ENCODE measurements at regions not wholly inside any gene's neighbourhood (a gene's known extent, or its start where the extent isn't known, plus 50 kb on each side); places are given as distances from the start of the nearest gene placed in this dataset.

GRCh38 chr1:95582191-95582590 is 348.2 kb downstream of the RWDD3 start:
- Mint-ChIP-seq H3K4me1 (ENCODE audit: low read depth) (no peaks in the 10 kb centered on the region), H3K27ac (no peak overlapping the region), H3K36me3 (ENCODE audit: low read depth) (no peaks in the 10 kb centered on the region), H3K4me3 (no peak overlapping the region), H3K9me3 (peaks cover 3% of the 10 kb centered on the region), H3K27me3 (ENCODE audit: low read depth) (no peaks in the 10 kb centered on the region)
- no peak for DNase-seq (ENCODE audit: low spot score)

GRCh38 chr1:95582746-95583145 is 348.7 kb downstream of the RWDD3 start:
- H3K4me1 Mint-ChIP-seq (ENCODE audit: low read depth), result no peaks in the 10 kb centered on the region
- H3K36me3 Mint-ChIP-seq (ENCODE audit: low read depth), result no peaks in the 10 kb centered on the region
- no peak for DNase-seq (ENCODE audit: low spot score)
- no peaks in the 10 kb centered on the region for H3K27me3 Mint-ChIP-seq (ENCODE audit: low read depth)
- H3K27ac Mint-ChIP-seq, result no peak overlapping the region
- H3K4me3 Mint-ChIP-seq, result no peak overlapping the region
- peaks cover 3% of the 10 kb centered on the region for H3K9me3 Mint-ChIP-seq

GRCh38 chr1:95583661-95584210 is 349.7 kb downstream of the RWDD3 start:
- H3K4me3 Mint-ChIP-seq, result no peak overlapping the region
- no peaks in the 10 kb centered on the region for H3K4me1 Mint-ChIP-seq (ENCODE audit: low read depth)
- peaks cover 3% of the 10 kb centered on the region for H3K9me3 Mint-ChIP-seq
- no peak for DNase-seq (ENCODE audit: low spot score)
- no peaks in the 10 kb centered on the region for H3K27me3 Mint-ChIP-seq (ENCODE audit: low read depth)
- no peak overlapping the region for H3K27ac Mint-ChIP-seq
- no peaks in the 10 kb centered on the region for H3K36me3 Mint-ChIP-seq (ENCODE audit: low read depth)

- no peaks in the 10 kb centered on the region for H3K4me1 Mint-ChIP-seq (ENCODE audit: low read depth)
- H3K27me3 Mint-ChIP-seq (ENCODE audit: low read depth), result no peaks in the 10 kb centered on the region
- no peak for DNase-seq (ENCODE audit: low spot score)
Observed at GRCh38 chr1:95584315-95584714, 350.3 kb downstream of the RWDD3 start.

GRCh38 chr1:95604771-95605170 is 370.8 kb downstream of the RWDD3 start:
- Mint-ChIP-seq H3K27me3 (ENCODE audit: low read depth) (no peaks in the 10 kb centered on the region), H3K36me3 (ENCODE audit: low read depth) (no peaks in the 10 kb centered on the region), H3K27ac (no peak overlapping the region), H3K4me1 (ENCODE audit: low read depth) (no peaks in the 10 kb centered on the region), H3K9me3 (peaks cover 4% of the 10 kb centered on the region), H3K4me3 (no peak overlapping the region)
- DNase-seq (ENCODE audit: low spot score), result no peak

More at GRCh38 chr1:95584315-95584714, 350.3 kb downstream of the RWDD3 start:
- H3K4me3 Mint-ChIP-seq, result no peak overlapping the region
- no peak overlapping the region for H3K27ac Mint-ChIP-seq
- peaks cover 4% of the 10 kb centered on the region for H3K9me3 Mint-ChIP-seq
- H3K36me3 Mint-ChIP-seq (ENCODE audit: low read depth), result no peaks in the 10 kb centered on the region

- Mint-ChIP-seq H3K27ac (no peak overlapping the region), H3K4me1 (ENCODE audit: low read depth) (no peaks in the 10 kb centered on the region), H3K4me3 (no peak overlapping the region), H3K9me3 (peaks cover 7% of the 10 kb centered on the region), H3K27me3 (ENCODE audit: low read depth) (no peaks in the 10 kb centered on the region), H3K36me3 (ENCODE audit: low read depth) (no peaks in the 10 kb centered on the region)
- DNase-seq (ENCODE audit: low spot score), result no peak
Observed at GRCh38 chr1:95614197-95614596, 380.2 kb downstream of the RWDD3 start.

GRCh38 chr1:95615421-95615820 is 381.4 kb downstream of the RWDD3 start:
- Mint-ChIP-seq H3K4me3 (no peak overlapping the region), H3K27ac (no peak overlapping the region), H3K36me3 (ENCODE audit: low read depth) (no peaks in the 10 kb centered on the region), H3K27me3 (ENCODE audit: low read depth) (no peaks in the 10 kb centered on the region), H3K4me1 (ENCODE audit: low read depth) (no peaks in the 10 kb centered on the region), H3K9me3 (peaks cover 7% of the 10 kb centered on the region)
- no peak for DNase-seq (ENCODE audit: low spot score)

- H3K9me3 Mint-ChIP-seq, result peaks cover 7% of the 10 kb centered on the region
- no peaks in the 10 kb centered on the region for H3K36me3 Mint-ChIP-seq (ENCODE audit: low read depth)
- no peak for DNase-seq (ENCODE audit: low spot score)
- no peak overlapping the region for H3K27ac Mint-ChIP-seq
- H3K27me3 Mint-ChIP-seq (ENCODE audit: low read depth), result no peaks in the 10 kb centered on the region
- H3K4me3 Mint-ChIP-seq, result no peak overlapping the region
- no peaks in the 10 kb centered on the region for H3K4me1 Mint-ChIP-seq (ENCODE audit: low read depth)
Observed at GRCh38 chr1:95620076-95620475, 386.1 kb downstream of the RWDD3 start.

GRCh38 chr1:95622609-95623008 is 388.6 kb downstream of the RWDD3 start:
- Mint-ChIP-seq H3K4me1 (ENCODE audit: low read depth) (no peaks in the 10 kb centered on the region), H3K36me3 (ENCODE audit: low read depth) (no peaks in the 10 kb centered on the region), H3K27ac (no peak overlapping the region), H3K27me3 (ENCODE audit: low read depth) (no peaks in the 10 kb centered on the region), H3K9me3 (peaks cover 9% of the 10 kb centered on the region), H3K4me3 (no peak overlapping the region)
- DNase-seq (ENCODE audit: low spot score), result no peak

- H3K36me3 Mint-ChIP-seq (ENCODE audit: low read depth), result no peaks in the 10 kb centered on the region
- DNase-seq (ENCODE audit: low spot score), result no peak
- H3K9me3 Mint-ChIP-seq, result peaks cover 18% of the 10 kb centered on the region
- no peaks in the 10 kb centered on the region for H3K27me3 Mint-ChIP-seq (ENCODE audit: low read depth)
- no peak overlapping the region for H3K4me3 Mint-ChIP-seq
- H3K27ac Mint-ChIP-seq, result no peak overlapping the region
- H3K4me1 Mint-ChIP-seq (ENCODE audit: low read depth), result no peaks in the 10 kb centered on the region
Observed at GRCh38 chr1:95625224-95625623, 391.2 kb downstream of the RWDD3 start.

- Mint-ChIP-seq H3K27ac (no peak overlapping the region), H3K27me3 (ENCODE audit: low read depth) (no peaks in the 10 kb centered on the region), H3K4me1 (ENCODE audit: low read depth) (no peaks in the 10 kb centered on the region), H3K36me3 (ENCODE audit: low read depth) (no peaks in the 10 kb centered on the region), H3K9me3 (peaks cover 18% of the 10 kb centered on the region), H3K4me3 (no peak overlapping the region)
- DNase-seq (ENCODE audit: low spot score), result no peak
Observed at GRCh38 chr1:95627244-95627643, 393.2 kb downstream of the RWDD3 start.

- Mint-ChIP-seq H3K36me3 (ENCODE audit: low read depth) (no peaks in the 10 kb centered on the region), H3K9me3 (peaks cover 14% of the 10 kb centered on the region), H3K4me3 (no peak overlapping the region)
Observed at GRCh38 chr1:95631695-95632094, 397.7 kb downstream of the RWDD3 start.

GRCh38 chr1:95635811-95636210 is 401.8 kb downstream of the RWDD3 start:
- DNase-seq (ENCODE audit: low spot score), result no peak
- Mint-ChIP-seq H3K36me3 (ENCODE audit: low read depth) (no peaks in the 10 kb centered on the region), H3K27me3 (ENCODE audit: low read depth) (no peaks in the 10 kb centered on the region)

More at GRCh38 chr1:95631695-95632094, 397.7 kb downstream of the RWDD3 start:
- no peak for DNase-seq (ENCODE audit: low spot score)
- no peaks in the 10 kb centered on the region for H3K4me1 Mint-ChIP-seq (ENCODE audit: low read depth)
- no peaks in the 10 kb centered on the region for H3K27me3 Mint-ChIP-seq (ENCODE audit: low read depth)
- no peak overlapping the region for H3K27ac Mint-ChIP-seq

GRCh38 chr1:95636897-95637296 is 402.9 kb downstream of the RWDD3 start:
- Mint-ChIP-seq H3K4me1 (ENCODE audit: low read depth) (no peaks in the 10 kb centered on the region), H3K36me3 (ENCODE audit: low read depth) (no peaks in the 10 kb centered on the region), H3K9me3 (peaks cover 3% of the 10 kb centered on the region), H3K27ac (no peak overlapping the region), H3K27me3 (ENCODE audit: low read depth) (no peaks in the 10 kb centered on the region), H3K4me3 (no peak overlapping the region)
- no peak for DNase-seq (ENCODE audit: low spot score)

More at GRCh38 chr1:95635811-95636210, 401.8 kb downstream of the RWDD3 start:
- Mint-ChIP-seq H3K4me3 (no peak overlapping the region), H3K9me3 (no peaks in the 10 kb centered on the region), H3K27ac (no peak overlapping the region), H3K4me1 (ENCODE audit: low read depth) (no peaks in the 10 kb centered on the region)

GRCh38 chr1:95640746-95641145 is 406.7 kb downstream of the RWDD3 start:
- Mint-ChIP-seq H3K27ac (no peak overlapping the region), H3K36me3 (ENCODE audit: low read depth) (no peaks in the 10 kb centered on the region), H3K4me1 (ENCODE audit: low read depth) (no peaks in the 10 kb centered on the region), H3K27me3 (ENCODE audit: low read depth) (no peaks in the 10 kb centered on the region), H3K9me3 (peaks cover 14% of the 10 kb centered on the region), H3K4me3 (no peak overlapping the region)
- no peak for DNase-seq (ENCODE audit: low spot score)
